K562 (cell line): ENCODE measurements at regions not wholly inside any gene's neighbourhood (a gene's known extent, or its start where the extent isn't known, plus 50 kb on each side); places are given as distances from the start of the nearest gene placed in this dataset.

ENCODE experiments used
- CTBP1 ChIP-seq: fragments of 450-650 bp; IDR thresholded peaks from 2 replicates; pipeline ENCODE4 v1.6.1; 2016; ENCODE audit warnings: borderline replicate concordance
- HNRNPLL ChIP-seq: fragments of 200-400 bp; formaldehyde crosslinking; IDR thresholded peaks from 2 replicates; pipeline ENCODE4 v1.6.1; 2017; ENCODE audit warnings: low read length, low read depth, mild to moderate bottlenecking; ENCODE audit not compliant: poor library complexity, severe bottlenecking
- POLR2A ChIP-seq: fragments of 450-650 bp; conservative IDR thresholded peaks from 2 replicates; pipeline ENCODE4 v1.6.1; 2016
- RNF2 ChIP-seq: sonication (generic); IDR thresholded peaks from 2 replicates; pipeline ENCODE4 v1.6.1; 2016

DNA sequence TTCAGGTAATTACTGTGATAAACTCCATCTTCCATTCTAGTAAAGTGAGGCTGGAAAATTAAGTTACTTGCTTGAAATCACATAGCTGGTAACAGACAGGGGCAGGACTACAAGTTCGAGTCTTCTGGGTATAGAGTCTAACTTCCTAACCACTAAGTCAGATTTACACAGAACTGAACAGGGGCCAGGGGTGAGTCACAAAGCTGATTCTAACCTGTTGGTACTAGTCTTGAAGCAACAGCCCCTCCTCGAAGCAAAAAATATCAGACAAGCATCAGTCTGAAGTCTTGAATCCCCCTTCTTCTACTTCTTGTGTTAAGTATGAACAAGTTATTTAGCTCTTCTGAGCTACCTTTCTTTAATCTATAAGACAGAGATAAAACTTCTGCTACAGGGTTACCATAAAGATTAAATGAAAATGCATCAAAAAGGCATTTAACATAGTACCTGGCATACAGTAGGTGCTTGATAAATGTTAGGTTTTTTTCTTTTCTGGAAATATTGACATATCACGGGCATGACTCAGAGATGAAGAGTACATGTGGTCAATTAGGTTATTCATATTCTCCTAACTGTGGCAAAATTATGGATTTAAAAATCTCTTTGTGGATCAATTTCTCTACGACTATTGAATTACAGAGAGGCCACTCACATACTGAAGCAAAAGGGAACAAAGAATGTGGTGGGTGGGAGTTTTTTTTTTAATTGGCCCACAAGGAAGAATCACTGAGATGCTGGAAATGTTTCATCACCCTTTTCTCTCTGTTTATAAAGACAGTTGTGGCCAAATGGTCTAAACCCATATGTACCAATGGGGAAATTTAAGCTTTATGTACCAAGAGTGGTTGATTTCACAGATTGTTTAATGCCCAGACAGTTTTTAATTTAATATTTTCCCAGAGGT, 266.9 kb upstream of the DYNLRB2 start:
- TF ChIP-seq POLR2A (no peak), RNF2 (no peak), CTBP1 (no peak), HNRNPLL (no peak)
